GM23338 (cell line): ENCODE measurements at regions not wholly inside any gene's neighbourhood (a gene's known extent, or its start where the extent isn't known, plus 50 kb on each side); places are given as distances from the start of the nearest gene placed in this dataset.

ENCODE experiments used
- ATAC-seq: fragments of 200-7000 bp; cut with Tn5 transposase; 3 replicates; pipeline ENCODE4 v1.9.1; 2020
- DNase-seq: peaks from one replicate; pipeline ENCODE4 v3.0.0-alpha.2; 2015; ENCODE audit warnings: low spot score
- H2AFZ ChIP-seq: fragments of 200-600 bp; sonication (generic); 2 replicates; pipeline ENCODE4 v1.8.0; 2016; ENCODE audit warnings: antibody characterized with exemption, mild to moderate bottlenecking, moderate library complexity
- H3F3A ChIP-seq: fragments of 200-600 bp; sonication (generic); replicated peaks from 2 replicates; pipeline ENCODE4 v1.8.0; 2017; ENCODE audit warnings: antibody characterized with exemption, mixed run types, low read depth
- H3K27ac ChIP-seq: fragments of 200-600 bp; sonication (generic); 2 replicates; pipeline ENCODE4 v1.6.1; 2016; ENCODE audit warnings: low read depth
- H3K27me3 ChIP-seq: fragments of 200-600 bp; sonication (generic); 2 replicates; pipeline ENCODE4 v1.8.0; 2016; ENCODE audit warnings: mild to moderate bottlenecking, mixed run types, moderate library complexity; ENCODE audit not compliant: insufficient read depth
- H3K36me3 ChIP-seq: fragments of 200-600 bp; sonication (generic); 2 replicates; pipeline ENCODE4 v1.8.0; 2016; ENCODE audit warnings: mild to moderate bottlenecking; ENCODE audit not compliant: insufficient read depth
- H3K4me1 ChIP-seq: fragments of 200-600 bp; sonication (generic); 2 replicates; pipeline ENCODE4 v1.8.0; 2016; ENCODE audit warnings: mild to moderate bottlenecking, moderate library complexity; ENCODE audit not compliant: insufficient read depth
- H3K4me2 ChIP-seq: fragments of 200-600 bp; sonication (generic); 2 replicates; pipeline ENCODE4 v1.7.1; 2017; ENCODE audit warnings: mixed run types
- H3K4me3 ChIP-seq: fragments of 200-600 bp; sonication (generic); 2 replicates; pipeline ENCODE4 v1.6.1; 2016; ENCODE audit warnings: mixed run types
- H3K79me2 ChIP-seq: fragments of 200-600 bp; sonication (generic); replicated peaks from 2 replicates; pipeline ENCODE4 v1.8.0; 2017; ENCODE audit warnings: mild to moderate bottlenecking; ENCODE audit not compliant: insufficient read depth
- H3K9me2 ChIP-seq: fragments of 200-600 bp; sonication (generic); 2 replicates; pipeline ENCODE4 v1.8.0; 2017; ENCODE audit not compliant: insufficient read depth
- H4K20me1 ChIP-seq: fragments of 200-600 bp; sonication (generic); replicated peaks from 2 replicates; pipeline ENCODE4 v1.8.0; 2017; ENCODE audit warnings: mild to moderate bottlenecking; ENCODE audit not compliant: insufficient read depth
- H3K27ac Mint-ChIP-seq: 2 replicates; pipeline ENCODE4 v1.8.0; 2020; ENCODE audit warnings: inconsistent platforms, mild to moderate bottlenecking, moderate library complexity, mixed read lengths
- H3K27me3 Mint-ChIP-seq: 3 replicates; pipeline ENCODE4 v1.8.0; 2022; ENCODE audit warnings: low read depth, mild to moderate bottlenecking, moderate library complexity, mixed read lengths, inconsistent platforms; ENCODE audit not compliant: insufficient read depth, poor library complexity
- H3K36me3 Mint-ChIP-seq: 3 replicates; pipeline ENCODE4 v1.8.0; 2021; ENCODE audit warnings: low read depth, mild to moderate bottlenecking, inconsistent platforms, moderate library complexity, mixed read lengths
- H3K4me1 Mint-ChIP-seq: 3 replicates; pipeline ENCODE4 v1.8.0; 2020; ENCODE audit warnings: mild to moderate bottlenecking, inconsistent platforms, mixed read lengths
- H3K4me3 Mint-ChIP-seq: 3 replicates; pipeline ENCODE4 v1.8.0; 2021; ENCODE audit warnings: moderate library complexity, mild to moderate bottlenecking, inconsistent platforms, mixed read lengths
- H3K9me3 Mint-ChIP-seq: 3 replicates; pipeline ENCODE4 v1.8.0; 2020; ENCODE audit warnings: moderate library complexity, mild to moderate bottlenecking, inconsistent platforms, mixed read lengths
- CREB1 ChIP-seq: fragments of 250-450 bp; sonication (Bioruptor Pico); IDR thresholded peaks from 2 replicates; pipeline ENCODE4 v1.5.0; 2020; ENCODE audit warnings: low read depth, mild to moderate bottlenecking, moderate library complexity
- CTCF ChIP-seq, 2 experiments: fragments of 200-600 bp in 1 of 2; sonication (generic) in 1 of 2; conservative IDR thresholded peaks; 2 replicates each; pipeline versions ENCODE4 v1.5.1 to v1.6.1; 2016 to 2017; ENCODE audit warnings: antibody characterized with exemption in 2 of 2, low read depth in 2 of 2, mild to moderate bottlenecking in 2 of 2, moderate library complexity in 1 of 2
- ETS1 ChIP-seq: IDR thresholded peaks from 2 replicates; pipeline ENCODE4 v1.6.1; 2016; ENCODE audit warnings: antibody characterized with exemption
- EZH2 ChIP-seq: fragments of 200-600 bp; sonication (generic); IDR thresholded peaks from one replicate; pipeline ENCODE4 v1.8.0; 2017; ENCODE audit warnings: antibody characterized with exemption, mild to moderate bottlenecking, low read depth; ENCODE audit not compliant: unreplicated experiment
- EZH2phosphoT487 ChIP-seq: fragments of 200-600 bp; sonication (generic); IDR thresholded peaks from one replicate; pipeline ENCODE4 v1.8.1; 2018; ENCODE audit warnings: antibody characterized with exemption; ENCODE audit not compliant: unreplicated experiment
- JUNB ChIP-seq: IDR thresholded peaks from one replicate; pipeline ENCODE4 v1.6.1; 2016; ENCODE audit warnings: antibody characterized with exemption; ENCODE audit not compliant: unreplicated experiment
- NANOG ChIP-seq: IDR thresholded peaks from 2 replicates; pipeline ENCODE4 v1.6.1; 2016; ENCODE audit warnings: antibody characterized with exemption, borderline replicate concordance
- POLR2AphosphoS5 ChIP-seq: IDR thresholded peaks from 2 replicates; pipeline ENCODE4 v1.6.1; 2016; ENCODE audit warnings: antibody characterized with exemption, low read depth
- STAT1 ChIP-seq: IDR thresholded peaks from one replicate; pipeline ENCODE4 v1.6.1; 2016; ENCODE audit warnings: antibody characterized with exemption; ENCODE audit not compliant: unreplicated experiment
- ZNF114 ChIP-seq: fragments of 250-450 bp; sonication (Bioruptor Pico); IDR thresholded peaks from 2 replicates; pipeline ENCODE4 v1.5.0; 2020; ENCODE audit warnings: mild to moderate bottlenecking, moderate library complexity
- ZNF462 ChIP-seq: fragments of 250-450 bp; sonication (Bioruptor Pico); IDR thresholded peaks from 2 replicates; pipeline ENCODE4 v1.5.0; 2020; ENCODE audit warnings: mild to moderate bottlenecking, moderate library complexity

GRCh38 chr7:50867034-50867356 is 84.3 kb upstream of the GRB10 start (continued):
- no peak for TF ChIP-seq CTCF (conservative IDR thresholded peaks at IDR 0.05; ENCODE audit: low read depth in 2 of 2)
- no peak for TF ChIP-seq STAT1
- TF ChIP-seq EZH2: no peak
- TF ChIP-seq ZNF114 (CRISPR knock-in tag): no peak
- TF ChIP-seq POLR2AphosphoS5: no peak
- TF ChIP-seq ETS1: no peak

GRCh38 chr7:50866343-50867033 is 83.8 kb upstream of the GRB10 start:
- Histone ChIP-seq H3K27me3 (no peaks in the 10 kb centered on the region), H3K4me1 (peaks cover 47% of the 10 kb centered on the region), H3K9me2 (peaks cover 11% of the 10 kb centered on the region), H3F3A (no peaks in the 10 kb centered on the region), H3K27ac (0 out of 2 replicates have a peak overlapping the region, but pooled peaks have one; percentile 42), H2AFZ (peak overlapping the region; percentile 75), H3K4me3 (peak overlapping the region; percentile 41), H4K20me1 (no peaks in the 10 kb centered on the region), H3K4me2 (peak overlapping the region; percentile 77), H3K36me3 (no peaks in the 10 kb centered on the region; the same call in 1 of the 2 replicates), H3K79me2 (peaks cover 12% of the 10 kb centered on the region)
- ATAC-seq (peak; percentile 67), DNase-seq (no peak)
- Mint-ChIP-seq H3K27me3 (peaks cover 10% of the 10 kb centered on the region), H3K4me3 (peak overlapping the region; percentile 50), H3K36me3 (peaks cover 28% of the 10 kb centered on the region), H3K9me3 (peaks cover 5% of the 10 kb centered on the region; the same call in 2 of the 3 replicates), H3K27ac (peak overlapping the region; percentile 77), H3K4me1 (peaks cover 39% of the 10 kb centered on the region)
- TF ChIP-seq JUNB (no peak), CTCF (conservative IDR thresholded peaks at IDR 0.05; ENCODE audit: low read depth in 2 of 2) (no peak), EZH2 (no peak), NANOG (peak; percentile 51; the same call in 1 of the 2 replicates), CREB1 (CRISPR knock-in tag) (no peak), POLR2AphosphoS5 (no peak), EZH2phosphoT487 (no peak), ZNF462 (no peak)
